NCI-H748 (cell line): ENCODE measurements at regions not wholly inside any gene's neighbourhood (a gene's known extent, or its start where the extent isn't known, plus 50 kb on each side); places are given as distances from the start of the nearest gene placed in this dataset.
A peak's percentile ranks its signal among the peaks of the same experiment; 100 is the strongest.

Experiments
- DNase-seq: peaks from one replicate; lab custom pipeline; 2025; ENCODE audit not compliant: unreplicated experiment; lab: John Stamatoyannopoulos, UW

DNA sequence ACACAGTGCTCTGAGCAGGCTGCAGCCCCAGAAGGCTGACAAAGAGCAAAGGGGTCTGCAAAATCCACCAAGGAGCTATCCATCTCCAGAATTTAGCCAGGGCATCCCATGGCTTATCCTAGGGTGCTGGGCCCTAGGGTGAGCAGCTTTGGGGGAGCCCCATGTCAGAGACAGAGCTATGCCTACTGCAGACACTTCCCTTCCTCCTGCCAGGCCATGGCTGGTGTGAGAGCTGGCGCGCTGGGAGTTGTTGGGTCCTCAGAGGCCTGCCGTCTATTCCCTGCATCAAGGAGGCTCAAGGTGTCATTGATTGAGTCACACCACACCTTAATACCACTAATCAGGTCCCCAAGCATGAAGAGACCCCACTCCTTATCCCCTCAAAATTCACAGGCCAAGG is 85.3 kb upstream of the TP53I11 start:
- no peak for DNase-seq

DNA sequence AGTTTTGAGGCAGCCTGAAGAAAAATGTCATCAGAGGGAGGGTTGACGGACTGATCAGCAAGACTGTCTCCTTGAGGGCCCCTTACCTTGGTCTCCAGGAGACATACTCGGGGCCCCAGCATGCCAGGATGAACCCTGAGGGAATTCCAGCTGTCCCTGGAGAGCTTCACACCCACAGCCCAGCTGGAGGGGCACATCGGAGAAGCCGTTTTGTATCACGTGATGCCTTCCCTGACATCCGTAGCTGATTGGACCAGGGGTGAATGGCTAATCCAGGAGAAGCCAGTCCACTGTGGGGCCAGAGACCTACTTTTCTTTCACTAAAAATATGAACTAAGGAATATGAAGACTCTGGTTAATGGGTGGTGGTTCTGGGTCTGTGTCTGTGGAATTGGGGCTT is 86.0 kb upstream of the TP53I11 start:
- no peak for DNase-seq

DNA sequence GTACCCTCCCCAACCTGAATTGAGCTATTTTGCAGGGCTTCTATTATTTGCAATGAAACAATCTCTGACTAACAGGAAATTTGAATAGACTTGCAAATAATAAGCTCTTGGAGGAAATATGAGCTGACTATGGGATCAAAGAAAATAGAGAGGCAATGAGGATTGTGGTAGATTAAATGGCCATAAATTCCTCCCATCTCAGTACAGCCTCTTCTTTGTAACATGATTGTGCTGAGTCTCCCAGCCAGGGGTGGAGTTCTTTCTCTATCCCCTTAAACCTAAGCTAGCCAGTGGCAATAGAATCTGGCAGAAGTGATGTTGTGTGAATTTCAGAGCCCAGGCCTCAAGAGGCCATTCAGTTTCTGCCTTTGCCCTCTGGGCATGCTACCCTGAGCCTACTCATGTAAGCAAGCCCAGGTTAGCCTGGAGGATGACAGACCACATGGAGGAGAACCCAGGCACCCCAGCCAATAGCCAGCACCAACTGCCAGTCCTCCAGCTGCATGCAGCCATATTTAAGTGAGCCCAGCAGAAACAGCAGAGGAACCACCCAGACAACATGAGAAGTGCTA is 86.8 kb upstream of the TP53I11 start:
- no peak for DNase-seq

DNA sequence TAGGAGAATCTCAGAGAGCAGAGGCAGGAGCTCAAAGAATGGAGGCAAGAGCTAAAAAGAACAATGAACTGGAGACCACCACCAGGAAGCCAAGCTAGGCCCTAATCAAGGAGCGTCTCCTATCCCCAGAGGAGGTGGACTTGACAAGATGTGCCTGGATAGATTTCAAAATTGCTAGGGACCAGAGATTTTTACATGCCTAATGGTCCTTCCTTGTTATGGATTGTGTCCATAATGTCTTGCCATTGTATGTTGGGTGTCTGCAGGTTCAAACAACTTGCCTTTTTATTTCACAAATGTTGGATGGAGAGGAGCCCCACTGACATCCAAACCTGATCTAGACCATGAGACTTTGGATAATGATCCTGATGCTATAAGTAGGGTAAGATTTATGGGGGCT is 88.2 kb upstream of the TP53I11 start:
- no peak for DNase-seq

DNA sequence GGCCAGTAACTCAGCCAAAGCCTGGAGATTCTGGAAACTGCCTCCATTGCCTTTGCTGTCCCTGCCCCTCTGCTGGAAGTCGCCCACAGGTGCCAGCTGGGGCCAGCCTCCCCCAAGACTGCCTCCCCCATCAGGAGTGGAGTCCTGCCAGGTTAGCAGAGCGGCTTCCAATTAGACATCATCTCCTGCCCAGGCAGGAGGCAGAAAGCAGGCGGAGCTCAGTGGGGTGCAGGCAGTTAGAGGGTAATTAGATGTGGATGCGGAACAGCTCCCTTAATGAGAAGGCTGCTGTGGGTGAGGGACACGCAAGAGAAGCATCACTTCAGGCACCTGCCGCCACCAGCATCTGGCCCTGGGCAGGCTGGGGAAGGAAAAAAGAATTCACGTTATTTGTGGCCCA is 90.9 kb upstream of the TP53I11 start:
- peak; percentile 91 for DNase-seq

DNA sequence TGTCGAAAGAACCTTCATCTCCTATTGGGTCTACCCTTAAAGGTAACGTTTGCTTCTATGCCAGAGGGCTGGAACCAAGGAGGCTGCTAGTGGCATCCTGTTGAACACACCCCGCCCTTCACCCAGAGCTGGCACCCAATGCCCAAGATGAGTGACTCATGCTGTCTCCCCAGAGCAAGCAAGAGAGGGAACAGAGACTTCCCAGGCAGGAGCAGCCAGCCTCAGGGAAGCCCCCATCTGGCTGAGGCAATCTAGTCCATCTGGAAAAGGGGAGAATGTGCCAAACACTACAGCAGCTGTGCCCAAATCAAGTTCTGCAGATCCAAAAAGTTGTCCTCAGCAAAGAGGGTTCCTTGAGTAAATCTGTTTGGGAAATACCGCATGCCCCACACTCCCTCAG is 91.9 kb upstream of the TP53I11 start:
- DNase-seq = no peak

DNA sequence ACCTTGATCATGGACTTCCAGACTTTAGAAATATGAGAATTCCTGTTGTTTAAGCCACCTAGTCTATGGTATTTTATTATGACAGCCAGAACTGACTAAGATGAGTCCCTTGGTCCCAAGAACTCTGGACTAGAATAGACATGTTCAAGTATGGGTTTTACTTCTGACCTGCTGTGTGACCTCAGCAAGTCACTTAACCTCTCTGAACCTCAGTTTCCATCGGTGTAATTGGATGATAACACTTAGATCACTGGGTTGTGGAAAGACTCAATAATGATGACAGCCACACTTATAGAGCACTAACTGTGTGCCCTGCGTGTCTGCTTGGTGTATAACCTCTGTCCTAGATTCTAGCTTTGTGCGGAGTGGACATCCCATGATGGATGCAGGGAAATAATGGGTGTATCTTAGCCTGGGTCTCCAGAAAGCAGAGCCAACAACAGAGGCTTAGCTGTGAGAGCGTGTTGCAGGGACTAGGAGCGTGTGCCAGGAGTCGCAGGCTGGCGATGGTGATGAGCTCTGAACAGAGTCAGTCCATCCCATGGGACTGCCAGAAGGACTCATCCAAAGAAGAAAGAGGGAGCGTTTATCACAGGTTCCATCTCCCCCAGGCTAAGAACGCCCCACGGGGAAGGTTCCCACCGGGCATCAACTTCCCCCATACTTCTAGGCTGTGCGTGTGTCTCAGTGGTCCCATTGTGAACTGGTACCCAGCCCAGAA is 93.2 kb upstream of the TP53I11 start:
- no peak for DNase-seq

DNA sequence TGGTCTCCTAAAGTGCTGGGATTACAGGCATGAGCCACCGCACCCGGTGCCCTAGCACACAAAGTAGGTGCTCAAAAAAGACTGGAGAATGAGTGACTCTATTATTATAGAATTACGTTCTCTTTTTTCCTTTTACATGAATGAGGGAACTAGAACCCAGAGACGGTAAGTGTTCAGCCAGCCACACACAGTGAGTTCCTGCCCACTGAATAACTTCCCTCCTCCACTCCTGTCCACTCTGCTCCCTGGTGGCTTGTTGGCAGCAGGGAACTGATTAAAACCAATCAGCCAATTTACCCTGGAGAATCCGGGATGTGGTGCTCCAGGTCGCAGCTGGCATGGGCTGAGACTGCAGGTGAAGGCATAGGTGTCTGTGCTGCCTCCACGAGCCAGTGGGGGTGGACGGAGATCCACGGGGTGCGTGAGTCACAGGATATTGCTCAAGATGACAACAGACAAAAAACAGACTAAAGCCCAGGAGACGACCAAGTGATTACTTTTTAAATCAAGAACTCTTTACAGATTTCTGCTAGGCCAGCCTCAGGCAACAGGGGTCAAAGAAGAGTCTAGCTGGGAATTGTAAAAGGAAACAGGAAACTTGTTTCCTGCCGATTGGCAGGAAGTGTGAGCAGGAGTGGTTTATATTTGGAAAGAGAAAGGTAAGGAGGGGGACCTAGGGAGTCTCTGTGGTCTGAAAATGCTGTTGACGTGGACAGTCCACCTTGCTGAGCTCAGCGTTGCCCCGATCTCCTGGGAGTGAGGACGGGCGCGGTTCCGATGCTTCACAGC is 95.2 kb upstream of the TP53I11 start:
- DNase-seq = no peak

DNA sequence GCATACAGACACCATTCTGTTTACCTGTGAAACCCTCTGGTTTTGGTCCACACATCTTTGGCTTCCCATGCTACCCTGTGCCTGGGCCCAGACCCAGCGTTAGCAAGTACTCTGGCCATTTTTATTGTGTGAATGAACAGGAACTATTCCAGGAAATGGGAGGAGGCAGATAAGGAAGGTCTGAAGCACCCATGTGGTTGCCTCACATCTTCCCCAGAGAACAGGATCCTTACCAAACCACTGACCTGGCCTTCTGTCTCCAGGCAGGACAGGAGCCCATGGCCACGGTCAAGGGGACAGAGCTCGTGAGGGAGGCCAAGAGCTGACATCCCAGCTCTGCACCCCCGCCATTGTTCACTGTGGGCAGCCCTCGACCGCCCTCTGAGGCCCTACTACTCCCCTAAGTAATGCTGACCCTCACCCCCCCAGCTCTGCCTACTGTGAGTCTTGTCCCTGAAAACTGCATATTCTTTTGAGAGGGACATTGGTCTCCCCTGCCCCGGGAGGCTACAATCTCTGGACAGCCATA is 97.7 kb upstream of the TP53I11 start:
- DNase-seq = no peak

DNA sequence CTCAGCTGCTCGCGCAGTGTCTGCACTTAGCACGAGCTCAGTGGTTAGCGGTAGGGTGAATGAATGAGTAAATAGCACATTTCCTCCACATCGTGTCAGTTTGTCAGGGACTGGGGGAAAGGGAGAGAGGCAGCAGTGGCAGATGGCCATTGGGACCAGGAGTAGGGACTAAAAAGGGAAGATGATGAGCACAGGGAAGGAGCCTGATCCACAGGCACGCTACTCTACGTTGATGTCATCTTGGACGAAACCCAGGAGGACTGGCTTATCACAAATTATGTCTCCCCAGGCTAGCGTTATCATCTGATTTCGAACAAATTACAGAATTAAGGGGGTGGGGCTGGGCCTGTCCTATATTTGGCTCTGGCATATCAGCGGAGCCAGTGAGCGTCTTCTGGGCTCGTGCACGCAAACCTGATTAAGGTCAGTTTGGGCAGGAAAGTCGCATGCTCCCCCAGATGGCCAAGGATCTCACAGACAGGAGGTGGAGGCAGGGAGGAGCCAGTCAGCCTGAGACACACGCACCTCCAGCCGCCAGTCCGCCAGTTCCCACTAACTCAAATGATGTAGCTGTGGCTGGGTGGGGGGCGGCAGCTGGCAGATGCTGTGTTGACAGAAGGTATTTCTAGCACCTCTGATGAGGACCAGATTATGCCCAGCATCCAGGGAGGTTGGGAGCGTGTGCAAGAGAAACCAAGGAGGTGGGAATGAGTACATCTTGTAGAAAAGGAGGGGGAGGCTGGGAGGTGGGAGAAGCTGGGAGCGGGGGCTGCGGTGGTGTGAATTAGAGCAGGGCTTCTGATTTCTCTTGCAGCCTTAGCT is 97.4 kb upstream of the PRDM11 start:
- DNase-seq = peak; percentile 58

DNA sequence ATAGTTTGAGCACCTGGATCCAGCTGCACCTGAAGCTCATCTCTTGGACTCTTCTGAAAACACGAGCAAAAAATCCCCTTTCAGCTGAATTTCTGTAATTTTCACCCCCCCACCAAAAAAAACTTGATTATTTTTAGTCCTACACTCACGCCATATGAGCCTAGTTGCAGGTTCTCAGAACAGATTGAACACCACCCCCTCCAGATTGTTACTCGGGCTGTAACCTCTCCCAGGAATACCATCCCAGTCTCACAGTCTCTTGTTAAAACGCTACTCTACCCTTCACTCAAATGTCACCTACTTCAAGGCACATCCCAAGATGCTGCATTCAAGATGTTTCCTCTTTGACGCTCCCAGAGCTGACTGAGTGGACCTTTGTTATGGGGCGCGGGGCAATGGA is 96.3 kb upstream of the PRDM11 start:
- DNase-seq = no peak

DNA sequence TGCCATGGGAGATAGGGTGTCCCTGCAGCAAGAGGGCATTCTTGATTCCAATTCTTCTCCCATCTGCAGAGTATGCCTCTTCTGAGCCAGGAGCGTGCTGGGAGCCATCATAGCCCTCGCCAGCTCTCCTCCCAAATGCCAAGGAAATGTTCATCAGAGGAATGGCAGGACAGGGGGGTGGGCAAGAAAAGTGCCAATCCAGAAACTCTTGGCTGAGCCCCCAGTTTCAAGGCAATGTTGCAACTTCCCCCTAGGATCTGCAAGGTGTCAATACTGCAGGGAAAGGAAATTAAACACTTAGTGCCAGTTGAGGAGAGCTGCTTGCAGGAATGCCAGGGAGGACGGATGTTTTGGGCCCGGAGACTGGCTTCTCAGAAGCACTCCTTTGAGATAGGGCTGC is 94.8 kb upstream of the PRDM11 start:
- no peak for DNase-seq

DNA sequence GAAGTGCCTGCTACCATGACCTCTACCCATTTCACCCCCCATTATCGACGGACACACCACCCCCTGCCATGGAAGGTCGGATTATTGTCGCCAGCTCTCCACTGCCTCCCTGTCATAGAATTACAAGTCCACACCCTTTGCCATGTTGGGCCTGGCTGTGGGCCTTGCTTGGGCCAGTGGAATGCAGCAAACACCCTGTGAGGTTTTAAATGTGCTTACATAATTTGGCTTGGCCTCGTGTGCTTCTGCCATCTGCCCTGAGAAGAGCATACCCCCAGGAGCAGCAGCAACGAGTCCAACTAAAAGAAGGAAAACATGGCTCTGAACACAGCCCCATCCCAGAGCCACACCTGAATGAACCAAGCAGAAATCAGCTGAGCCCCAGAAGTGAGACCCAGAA is 94.1 kb upstream of the PRDM11 start:
- no peak for DNase-seq

DNA sequence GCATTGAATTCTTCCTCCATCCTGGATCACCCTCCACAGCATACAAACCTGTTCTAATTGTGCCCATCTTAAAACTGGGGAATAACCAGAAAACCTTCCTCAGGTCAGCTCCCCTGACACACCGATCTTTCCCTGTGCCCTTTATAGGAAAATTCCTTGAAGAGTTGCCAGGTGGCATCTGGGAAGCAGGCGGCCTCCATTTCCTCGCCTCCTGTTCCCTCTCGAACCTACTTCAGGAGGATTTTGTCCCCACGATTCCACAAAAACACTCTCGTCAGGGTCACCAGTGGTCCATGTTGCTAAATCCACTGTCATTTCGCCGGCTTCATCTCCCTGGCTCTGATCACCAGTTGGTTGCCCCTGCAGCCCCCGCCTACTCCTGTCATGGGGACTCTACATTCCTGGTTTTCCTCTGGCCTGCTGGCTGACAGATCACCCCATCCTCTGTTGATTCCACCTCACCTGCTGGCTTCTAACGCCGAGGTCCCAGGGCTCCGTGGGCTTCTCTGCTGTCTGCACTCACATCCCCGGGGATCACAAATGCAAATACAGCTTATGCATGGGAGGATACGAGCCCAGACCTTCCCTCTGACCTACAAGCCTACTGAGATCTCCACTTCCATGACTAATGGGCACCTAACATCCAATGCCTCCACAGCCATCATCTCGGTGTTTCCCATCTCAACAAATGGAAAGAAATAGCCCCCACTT is 92.5 kb upstream of the PRDM11 start:
- no peak for DNase-seq

DNA sequence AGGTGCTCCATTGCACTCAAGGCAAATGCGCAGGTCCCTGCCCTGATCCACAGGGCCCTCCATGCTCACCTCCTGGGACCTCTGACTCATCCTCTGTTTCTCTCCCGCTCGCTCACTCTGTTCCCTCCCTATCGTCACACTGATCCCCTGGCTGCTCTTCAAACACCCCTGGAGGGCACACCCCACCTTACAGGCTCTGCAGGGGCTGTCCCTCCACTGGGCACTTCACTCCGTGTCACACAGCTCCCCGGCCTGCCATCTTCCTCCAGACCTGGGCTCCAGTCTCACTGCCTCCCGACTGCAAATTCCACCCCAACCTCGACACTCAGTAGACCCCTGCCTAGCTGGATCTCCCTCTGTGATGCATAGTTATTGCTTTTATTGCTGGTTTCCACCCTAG is 91.5 kb upstream of the PRDM11 start:
- no peak for DNase-seq

DNA sequence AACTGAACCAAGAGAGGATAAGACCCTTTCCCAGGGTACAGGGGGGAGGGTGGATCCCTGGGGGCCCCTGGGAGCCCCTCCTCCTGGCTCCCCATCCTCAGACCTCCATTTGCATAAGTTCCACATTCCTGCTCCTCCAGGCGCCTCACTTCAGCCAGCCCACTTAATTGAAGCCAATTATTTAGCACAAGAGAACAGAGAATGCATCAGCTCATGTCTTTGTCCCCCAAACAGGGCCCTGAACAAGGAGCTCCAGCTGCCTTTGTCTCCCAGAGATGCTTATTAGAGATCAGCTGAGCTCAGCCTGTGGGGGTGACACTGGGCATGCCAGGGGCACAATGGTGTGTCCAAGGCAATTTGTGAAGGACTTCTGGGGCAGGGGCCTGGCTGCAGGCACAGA is 89.9 kb upstream of the PRDM11 start:
- peak; percentile 24 for DNase-seq

DNA sequence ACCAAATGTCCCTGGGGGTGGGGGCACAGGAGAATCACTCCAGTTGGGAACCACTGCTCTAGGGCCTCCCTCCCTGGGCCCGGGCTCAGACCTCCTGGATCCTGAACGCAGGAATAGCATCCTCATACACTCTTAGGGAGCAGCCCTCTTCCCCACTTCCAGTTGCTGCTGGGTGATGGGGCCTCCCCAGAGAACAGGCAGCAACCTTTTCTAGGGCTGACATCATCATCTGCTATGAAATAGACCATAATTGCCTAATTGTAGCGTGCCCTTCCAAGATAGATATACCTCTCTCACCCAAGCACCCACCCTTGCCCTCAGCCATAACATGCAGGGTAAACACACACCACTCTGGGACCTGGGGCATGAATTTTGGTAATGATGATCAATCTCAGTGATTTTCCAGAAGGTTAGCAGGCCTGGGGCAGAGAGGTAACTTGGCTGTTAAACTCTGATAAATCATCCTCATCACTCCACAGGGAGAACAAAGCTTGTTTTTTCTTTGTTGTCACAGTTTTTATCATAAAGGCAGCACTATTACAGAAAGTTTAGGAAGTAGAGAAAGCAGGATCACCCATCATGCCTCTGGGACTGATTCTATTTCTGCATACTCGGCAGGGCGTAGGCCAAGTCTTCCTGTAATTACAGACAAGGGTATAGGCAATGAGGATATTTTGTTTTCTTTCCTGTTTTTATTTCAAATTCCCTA is 88.3 kb upstream of the PRDM11 start:
- no peak for DNase-seq

DNA sequence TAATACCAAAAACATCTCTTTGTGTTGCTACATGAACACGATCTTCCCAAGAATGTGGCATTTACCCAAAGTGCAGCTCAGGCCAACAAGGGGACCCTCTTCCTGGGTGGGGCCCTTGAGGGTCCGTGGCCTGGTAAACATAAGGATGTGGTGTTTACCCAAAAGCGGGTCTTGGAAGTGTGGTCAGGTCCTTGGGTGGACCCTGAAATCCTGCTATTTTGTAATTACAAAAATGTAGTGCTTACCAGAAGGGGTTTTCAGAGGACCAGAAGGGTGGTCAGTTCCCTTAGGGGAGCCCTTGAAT is 87.8 kb upstream of the PRDM11 start:
- DNase-seq = no peak

DNA sequence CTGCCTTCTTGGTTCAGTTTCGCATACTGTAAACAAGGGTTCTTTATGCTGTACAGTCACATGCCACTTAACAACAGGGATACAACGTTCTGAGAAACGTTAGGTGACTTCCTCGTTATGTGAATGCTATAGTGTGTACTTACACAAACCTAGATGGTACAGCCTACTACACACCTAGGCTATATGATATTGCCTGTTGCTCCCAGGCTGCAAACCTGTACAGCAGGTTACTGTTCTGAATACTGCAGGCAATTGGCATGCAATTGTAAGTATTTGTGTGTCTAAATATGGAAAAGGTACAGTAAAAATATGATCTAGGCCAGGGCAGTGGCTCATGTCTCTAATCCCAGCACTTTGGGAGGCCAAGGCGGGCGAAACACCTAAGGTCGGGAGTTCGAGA is 85.7 kb upstream of the PRDM11 start:
- no peak for DNase-seq

DNA sequence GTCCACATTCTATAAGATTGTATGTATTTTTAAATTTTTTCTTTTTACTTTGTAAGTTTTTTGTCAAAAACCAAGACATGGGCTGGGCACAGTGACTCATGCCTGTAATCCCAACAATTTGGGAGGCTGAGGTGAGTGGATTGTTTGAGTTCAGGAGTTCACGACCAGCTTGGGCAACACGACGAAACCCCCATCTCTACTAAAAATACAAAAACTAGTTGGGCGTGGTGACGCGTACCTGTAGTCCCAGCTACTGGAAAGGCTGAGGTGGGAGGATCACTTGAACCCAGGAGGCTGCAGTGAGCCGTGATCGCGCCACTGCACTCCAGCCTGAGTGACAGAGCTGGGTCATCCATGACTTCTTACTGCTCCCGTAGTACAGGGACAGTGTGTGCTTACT is 84.8 kb upstream of the PRDM11 start:
- no peak for DNase-seq
